ENCODE measurements at regions not wholly inside any gene's neighbourhood (a gene's known extent, or its start where the extent isn't known, plus 50 kb on each side); places are given as distances from the start of the nearest gene placed in this dataset.

DNA sequence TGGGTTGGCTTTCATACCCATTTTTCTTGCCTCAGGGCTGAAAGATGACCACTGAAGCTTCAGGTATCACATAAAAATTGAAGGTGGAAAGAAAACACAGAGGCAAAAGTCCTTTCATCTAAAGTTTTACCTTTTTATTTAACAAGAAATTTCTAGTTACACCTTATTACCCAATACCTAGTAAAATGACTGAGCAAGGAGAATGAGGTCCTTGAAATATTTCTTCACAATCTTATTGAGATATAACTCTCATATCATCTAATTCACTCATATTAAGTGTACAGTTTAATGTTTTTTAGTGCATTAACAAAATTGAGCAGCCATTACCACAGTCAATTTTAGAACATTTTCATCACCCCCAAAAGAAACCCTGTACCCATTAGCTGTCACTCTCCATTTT is 112.9 kb upstream of the ADTRP start:
- TF ChIP-seq, protein P1, sequence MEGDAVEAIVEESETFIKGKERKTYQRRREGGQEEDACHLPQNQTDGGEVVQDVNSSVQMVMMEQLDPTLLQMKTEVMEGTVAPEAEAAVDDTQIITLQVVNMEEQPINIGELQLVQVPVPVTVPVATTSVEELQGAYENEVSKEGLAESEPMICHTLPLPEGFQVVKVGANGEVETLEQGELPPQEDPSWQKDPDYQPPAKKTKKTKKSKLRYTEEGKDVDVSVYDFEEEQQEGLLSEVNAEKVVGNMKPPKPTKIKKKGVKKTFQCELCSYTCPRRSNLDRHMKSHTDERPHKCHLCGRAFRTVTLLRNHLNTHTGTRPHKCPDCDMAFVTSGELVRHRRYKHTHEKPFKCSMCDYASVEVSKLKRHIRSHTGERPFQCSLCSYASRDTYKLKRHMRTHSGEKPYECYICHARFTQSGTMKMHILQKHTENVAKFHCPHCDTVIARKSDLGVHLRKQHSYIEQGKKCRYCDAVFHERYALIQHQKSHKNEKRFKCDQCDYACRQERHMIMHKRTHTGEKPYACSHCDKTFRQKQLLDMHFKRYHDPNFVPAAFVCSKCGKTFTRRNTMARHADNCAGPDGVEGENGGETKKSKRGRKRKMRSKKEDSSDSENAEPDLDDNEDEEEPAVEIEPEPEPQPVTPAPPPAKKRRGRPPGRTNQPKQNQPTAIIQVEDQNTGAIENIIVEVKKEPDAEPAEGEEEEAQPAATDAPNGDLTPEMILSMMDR (IDR thresholded peaks at IDR 0.05) = no peak
- no peak for TF ChIP-seq POLR2A (IDR thresholded peaks at IDR 0.05)

Data from adrenal gland (tissue), 5 donors.